ENCODE measurements at regions not wholly inside any gene's neighbourhood (a gene's known extent, or its start where the extent isn't known, plus 50 kb on each side); places are given as distances from the start of the nearest gene placed in this dataset.
"Not testable (repeated sequence)": the region's sequence is repeated elsewhere in the genome, so short reads cannot be mapped to it uniquely, and the experiment has no call there.

- DNase-seq (ENCODE audit: low read depth): no peak
Measured at GRCh38 chr2:180607514-180608049, 372.8 kb upstream of the UBE2E3 start.

GRCh38 chr2:180604077-180604476, 376.3 kb upstream of the UBE2E3 start:
- DNase-seq (ENCODE audit: low read depth): peak; percentile 9

DNA sequence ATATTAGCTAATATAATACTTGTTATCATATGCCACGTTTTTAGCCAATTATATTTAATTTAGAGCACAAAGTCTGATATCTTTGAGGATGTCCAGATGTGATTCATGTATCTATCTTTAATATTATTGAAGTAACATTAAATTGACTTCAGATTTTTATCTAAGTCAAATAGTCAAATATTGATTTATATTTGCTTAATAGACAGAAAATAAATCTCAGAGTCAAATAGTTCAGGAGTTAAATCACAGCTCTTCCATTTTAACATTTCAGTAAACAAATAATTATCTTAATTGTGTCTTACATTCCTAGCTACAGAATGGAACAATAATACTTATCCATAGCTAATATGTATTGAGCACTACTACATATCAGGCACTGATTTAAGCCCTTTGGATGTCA, 379.4 kb upstream of the UBE2E3 start:
- no peak for DNase-seq (ENCODE audit: low read depth)

GRCh38 chr2:180599804-180600203, 380.6 kb upstream of the UBE2E3 start:
- no peak for DNase-seq (ENCODE audit: low read depth)

GRCh38 chr2:180597179-180597578, 383.2 kb upstream of the UBE2E3 start:
- no peak for DNase-seq (ENCODE audit: low read depth)

DNA sequence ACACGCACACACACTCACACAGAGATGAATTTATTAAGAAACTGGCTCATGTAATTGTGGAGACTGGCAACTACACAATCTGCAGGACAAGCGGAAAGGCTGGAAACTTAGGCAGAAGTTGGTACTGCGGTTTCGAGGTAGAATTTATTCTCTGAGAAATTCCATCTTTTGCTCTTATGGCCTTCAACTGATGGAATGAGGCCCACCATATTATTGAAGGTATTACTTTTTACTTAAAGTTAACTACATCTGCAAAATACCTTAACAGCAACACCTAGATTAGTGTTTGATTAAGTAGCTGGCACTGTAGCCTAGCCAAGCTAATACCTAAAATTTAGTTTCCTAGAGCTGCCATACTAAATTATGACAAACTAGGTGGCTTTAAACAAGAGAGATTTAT, 384.0 kb upstream of the UBE2E3 start:
- no peak for DNase-seq (ENCODE audit: low read depth)

- DNase-seq (ENCODE audit: low read depth): no peak
Measured at GRCh38 chr2:180591947-180592346, 388.5 kb upstream of the UBE2E3 start.

GRCh38 chr2:180591093-180591781, 389.2 kb upstream of the UBE2E3 start:
- not testable (repeated sequence) for DNase-seq (ENCODE audit: low read depth)

- no peak for DNase-seq (ENCODE audit: low read depth)
Measured at GRCh38 chr2:180583441-180584140, 396.8 kb upstream of the UBE2E3 start.

DNA sequence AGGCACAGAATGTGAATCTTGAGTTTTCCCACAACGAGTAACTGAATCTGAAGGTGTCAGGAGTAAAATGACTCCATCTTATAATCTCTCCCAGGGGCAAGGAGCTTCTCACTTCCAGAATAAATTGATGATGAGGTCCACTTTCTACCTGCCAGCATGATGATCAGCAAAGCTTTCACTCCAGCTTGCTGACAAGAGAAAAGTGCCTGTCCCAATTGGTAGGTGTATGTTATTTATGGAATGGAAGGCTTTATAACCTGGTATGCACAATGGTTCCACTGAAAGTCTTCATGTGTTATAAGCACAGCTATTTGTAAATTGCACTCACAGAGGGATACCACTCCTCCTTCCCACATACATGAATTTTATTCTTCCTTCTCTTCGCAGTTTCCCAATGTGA, 401.0 kb upstream of the UBE2E3 start:
- DNase-seq (ENCODE audit: low read depth): no peak

- no peak for DNase-seq (ENCODE audit: low read depth)
Measured at GRCh38 chr2:180578441-180578840, 402.0 kb upstream of the UBE2E3 start.

DNA sequence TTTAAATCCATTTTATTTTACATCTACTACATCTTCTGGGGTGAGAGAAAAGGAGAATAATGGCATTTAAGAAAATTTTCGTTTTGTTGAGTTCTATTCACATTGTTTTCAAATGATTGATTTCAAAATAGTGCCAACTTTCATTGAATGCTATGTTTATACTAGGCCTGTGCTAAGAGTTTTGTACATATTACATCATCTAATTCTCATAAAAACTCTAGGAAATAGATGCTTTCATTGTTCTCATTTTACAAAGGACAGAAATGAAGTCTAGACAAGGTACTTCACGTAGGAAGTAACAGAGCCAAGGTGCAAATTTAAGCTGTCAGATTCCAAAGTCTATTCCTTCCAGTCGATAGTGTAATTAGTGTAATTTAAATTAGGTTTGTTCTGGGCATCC, 402.8 kb upstream of the UBE2E3 start:
- DNase-seq (ENCODE audit: low read depth): no peak

DNA sequence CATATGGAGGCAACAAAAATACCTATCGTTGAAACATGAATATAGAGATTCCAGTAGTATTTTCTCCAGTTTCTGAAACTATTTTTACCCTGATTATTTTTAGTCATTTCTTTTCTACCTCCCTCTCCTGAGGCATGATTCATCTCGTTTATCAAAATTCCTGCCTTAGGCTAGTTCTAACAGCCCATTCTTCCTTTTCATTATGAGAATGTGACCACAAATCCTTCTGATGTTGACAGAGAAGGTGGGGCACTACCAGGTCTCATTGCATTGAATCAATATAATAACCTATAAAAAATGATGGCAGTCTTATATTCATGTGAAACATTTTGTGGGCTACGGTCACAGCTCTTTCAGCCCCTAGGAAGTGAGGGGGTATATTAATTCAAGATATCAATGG, 406.5 kb upstream of the UBE2E3 start:
- peak; percentile 64 for DNase-seq (ENCODE audit: low read depth)

DNA sequence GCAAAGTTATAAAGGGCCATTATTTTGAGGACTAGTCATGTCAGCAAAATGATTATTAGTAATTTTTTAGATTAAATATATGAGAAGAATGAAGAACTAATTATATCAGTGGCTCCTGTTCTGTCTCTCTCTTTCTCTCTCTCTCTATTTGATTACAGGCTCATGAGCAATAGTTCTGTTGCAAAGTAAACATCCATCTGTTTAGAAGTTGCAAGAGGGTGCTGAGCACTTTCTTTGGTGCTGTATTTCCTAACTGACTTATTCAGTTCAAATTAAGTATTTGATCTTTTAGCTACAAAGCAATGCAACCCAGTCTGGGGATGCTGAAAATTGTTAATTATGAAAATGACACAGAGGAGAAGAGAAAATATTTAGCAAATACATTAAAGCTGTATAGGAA, 408.1 kb upstream of the UBE2E3 start:
- DNase-seq (ENCODE audit: low read depth): no peak

DNA sequence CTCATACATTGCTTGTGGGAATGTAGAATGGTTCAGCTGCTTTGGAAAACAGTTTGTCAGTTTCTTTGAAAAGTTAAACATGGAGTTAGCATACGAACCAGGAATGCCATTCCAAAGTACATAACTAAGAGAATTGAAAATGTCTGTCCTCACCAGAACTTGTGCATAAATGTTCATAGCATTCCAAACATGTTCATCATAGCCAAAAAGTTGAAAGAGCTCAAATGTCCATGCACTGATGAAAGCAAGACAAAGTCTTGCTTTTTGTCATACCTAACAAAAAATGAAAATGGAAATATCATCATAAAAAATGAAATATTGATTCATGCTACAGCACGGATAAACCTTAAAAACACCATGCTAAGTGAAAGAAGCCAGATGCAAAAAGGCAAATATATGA, 408.8 kb upstream of the UBE2E3 start:
- no peak for DNase-seq (ENCODE audit: low read depth)

- DNase-seq (ENCODE audit: low read depth): no peak
Measured at GRCh38 chr2:180570864-180571263, 409.5 kb upstream of the UBE2E3 start.

DNA sequence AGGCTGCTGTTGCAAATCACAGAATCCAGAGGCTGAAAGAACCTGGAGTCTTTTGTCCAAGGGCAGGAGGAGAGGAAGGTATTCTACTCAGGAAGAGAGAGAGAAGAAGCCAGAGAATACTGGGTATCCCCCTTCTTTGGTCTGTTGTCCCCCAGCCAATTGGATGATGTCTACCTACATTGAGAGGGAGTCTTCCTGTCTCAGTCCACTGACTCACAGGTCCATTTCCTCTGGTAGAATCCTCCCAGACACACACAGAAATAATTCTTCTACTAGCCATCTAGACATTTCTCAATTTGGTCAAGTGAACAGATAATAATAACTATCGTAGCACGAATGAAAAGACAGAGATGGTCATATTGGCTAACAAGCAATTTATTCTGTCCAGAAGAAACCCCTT, 416.4 kb upstream of the UBE2E3 start:
- no peak for DNase-seq (ENCODE audit: low read depth)

DNA sequence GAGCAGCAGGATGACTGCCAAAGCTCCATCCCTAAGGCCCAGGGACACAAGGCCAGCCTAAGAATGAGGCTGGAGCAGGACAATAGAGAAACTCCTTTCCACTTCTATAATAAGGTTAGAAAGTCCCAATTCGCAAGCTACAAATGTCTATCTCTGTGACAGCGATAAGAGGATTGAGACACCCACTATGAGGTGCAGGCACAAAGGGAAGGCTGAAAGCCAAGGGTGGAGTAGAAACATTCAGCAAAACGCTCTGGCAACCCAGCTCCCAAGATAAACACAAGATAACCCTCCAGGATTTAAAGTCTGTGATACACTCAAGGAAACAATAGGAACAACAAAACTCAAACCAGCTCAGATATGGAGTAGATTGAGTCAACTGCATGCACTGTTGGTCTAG, 418.0 kb upstream of the UBE2E3 start:
- no peak for DNase-seq (ENCODE audit: low read depth)

GRCh38 chr2:180559771-180560170, 420.6 kb upstream of the UBE2E3 start:
- no peak for DNase-seq (ENCODE audit: low read depth)

GRCh38 chr2:180559038-180559437, 421.4 kb upstream of the UBE2E3 start:
- no peak for DNase-seq (ENCODE audit: low read depth)

DNA sequence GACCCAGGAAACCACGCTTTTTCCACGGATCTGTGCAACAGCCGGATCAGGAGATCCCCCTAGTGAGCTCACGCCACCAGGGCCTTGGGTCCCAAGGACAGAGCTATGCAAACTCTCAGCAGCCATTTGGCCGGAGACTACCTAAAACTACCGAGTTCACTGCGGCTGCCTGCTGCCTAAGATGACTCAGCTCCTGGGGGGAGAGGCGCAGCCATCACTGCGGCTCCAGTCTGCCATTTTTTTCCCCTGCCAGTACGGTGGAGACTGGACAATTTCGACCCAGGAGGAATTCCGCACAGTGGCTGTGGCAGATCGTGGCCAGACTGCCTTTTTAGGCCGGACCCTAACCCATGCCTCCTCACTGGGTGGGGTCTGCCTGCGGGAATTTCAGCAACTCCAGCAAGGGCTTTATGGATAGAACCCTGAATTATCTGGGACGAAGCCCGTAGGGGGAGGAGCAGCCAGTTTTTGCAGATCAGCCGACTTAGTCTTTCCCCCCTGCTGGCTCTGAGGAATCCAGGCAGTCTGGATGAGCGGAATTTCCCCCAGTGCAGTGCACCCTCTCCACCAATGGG, 424.9 kb upstream of the UBE2E3 start:
- no peak for DNase-seq (ENCODE audit: low read depth)

DNA sequence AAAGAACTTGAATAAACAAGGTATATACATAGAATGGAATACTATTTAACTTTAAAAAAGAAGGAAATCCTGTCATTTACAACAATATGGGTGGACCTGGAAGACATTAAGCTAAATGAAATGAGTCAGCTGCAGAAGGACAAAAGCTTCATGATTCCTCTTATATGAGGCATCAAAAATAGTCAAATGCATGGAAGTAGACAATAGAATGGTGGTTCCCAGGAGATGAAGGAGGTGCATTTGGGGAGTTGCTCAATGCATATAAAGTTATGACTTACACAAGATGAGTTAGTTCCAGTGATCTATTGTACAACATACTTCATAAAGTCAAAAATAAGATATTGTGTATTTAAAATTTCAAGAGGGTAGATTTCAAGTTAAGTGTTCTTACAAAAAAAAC, 426.1 kb upstream of the UBE2E3 start:
- no peak for DNase-seq (ENCODE audit: low read depth)

GRCh38 chr2:180553094-180553715, 427.2 kb upstream of the UBE2E3 start:
- no peak for DNase-seq (ENCODE audit: low read depth)
